ENCODE measurements at regions not wholly inside any gene's neighbourhood (a gene's known extent, or its start where the extent isn't known, plus 50 kb on each side); places are given as distances from the start of the nearest gene placed in this dataset.

DNA sequence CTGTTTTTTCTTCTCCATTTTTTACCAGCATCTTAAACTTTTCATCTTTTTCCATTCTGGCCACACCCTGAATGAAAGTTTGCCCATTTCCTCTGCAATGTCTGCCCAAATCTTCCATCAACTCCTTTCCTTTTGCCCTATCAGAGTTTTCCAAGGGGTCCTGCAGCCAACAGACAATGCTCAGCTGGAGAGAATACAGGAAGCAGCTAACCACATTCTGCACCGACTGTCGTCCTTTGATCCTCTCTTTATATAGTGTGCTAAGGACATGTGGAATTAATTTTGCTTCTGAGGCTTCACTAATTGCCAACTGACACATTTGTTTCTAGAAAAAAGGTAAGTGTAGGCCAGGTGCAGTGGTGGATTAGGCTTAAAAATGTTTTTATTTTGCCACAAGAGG, 50.5 kb upstream of the DLX2 start:
- no peaks in the 10 kb centered on the region for H3K4me1 ChIP-seq (ENCODE audit: control insufficient read depth, low read depth, low read length)
- H3K9ac ChIP-seq (ENCODE audit: low read length): no peak overlapping the region
- no peaks in the 10 kb centered on the region for H3K27me3 ChIP-seq (ENCODE audit: control insufficient read depth, insufficient read depth, low read length)
- no peaks in the 10 kb centered on the region for H3K36me3 ChIP-seq (ENCODE audit: control insufficient read depth, low read depth, low read length)
- H3K9me3 ChIP-seq (ENCODE audit: control insufficient read depth, low read depth, low read length): no peaks in the 10 kb centered on the region
- H3K27ac ChIP-seq (ENCODE audit: low read length): no peak overlapping the region
- H3K4me3 ChIP-seq (ENCODE audit: low read length): no peak overlapping the region

GRCh38 chr2:172153757-172154156, 51.1 kb upstream of the DLX2 start:
- H3K36me3 ChIP-seq (ENCODE audit: control insufficient read depth, low read depth, low read length): no peaks in the 10 kb centered on the region
- H3K27ac ChIP-seq (ENCODE audit: low read length): no peak overlapping the region
- no peaks in the 10 kb centered on the region for H3K9me3 ChIP-seq (ENCODE audit: control insufficient read depth, low read depth, low read length)
- no peak overlapping the region for H3K9ac ChIP-seq (ENCODE audit: low read length)
- no peak overlapping the region for H3K4me3 ChIP-seq (ENCODE audit: low read length)
- no peaks in the 10 kb centered on the region for H3K4me1 ChIP-seq (ENCODE audit: control insufficient read depth, low read depth, low read length)
- no peaks in the 10 kb centered on the region for H3K27me3 ChIP-seq (ENCODE audit: control insufficient read depth, insufficient read depth, low read length)

DNA sequence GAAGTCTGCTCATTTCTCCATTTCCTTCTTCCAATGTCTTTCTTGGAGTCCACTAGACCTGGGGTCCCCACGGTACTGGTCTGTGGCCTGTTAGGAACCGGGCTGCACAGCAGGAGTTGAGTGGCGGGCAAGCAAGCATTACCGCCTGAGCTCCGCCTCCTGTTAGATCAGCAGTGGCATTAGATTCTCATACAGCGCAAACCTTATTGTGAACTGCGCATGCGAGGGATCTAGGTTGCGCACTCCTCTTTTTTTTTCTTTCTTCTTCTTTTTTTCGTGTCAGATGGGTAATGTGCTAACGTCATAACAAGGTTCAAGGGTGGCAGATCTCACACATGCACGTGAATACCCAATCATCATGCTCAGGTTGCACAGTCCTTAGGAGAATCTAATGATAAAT, 53.1 kb upstream of the DLX2 start:
- Histone ChIP-seq H3K36me3 (ENCODE audit: control insufficient read depth, low read depth, low read length) (no peaks in the 10 kb centered on the region), H3K27ac (ENCODE audit: low read length) (no peak overlapping the region), H3K9me3 (ENCODE audit: control insufficient read depth, low read depth, low read length) (no peaks in the 10 kb centered on the region), H3K27me3 (ENCODE audit: control insufficient read depth, insufficient read depth, low read length) (no peaks in the 10 kb centered on the region), H3K9ac (ENCODE audit: low read length) (no peak overlapping the region), H3K4me3 (ENCODE audit: low read length) (no peak overlapping the region), H3K4me1 (ENCODE audit: control insufficient read depth, low read depth, low read length) (no peaks in the 10 kb centered on the region)

GRCh38 chr2:172160839-172161238, 58.1 kb upstream of the DLX2 start:
- H3K4me1 ChIP-seq (ENCODE audit: control insufficient read depth, low read depth, low read length): no peaks in the 10 kb centered on the region
- no peak overlapping the region for H3K27ac ChIP-seq (ENCODE audit: low read length)
- no peak overlapping the region for H3K4me3 ChIP-seq (ENCODE audit: low read length)
- H3K36me3 ChIP-seq (ENCODE audit: control insufficient read depth, low read depth, low read length): no peaks in the 10 kb centered on the region
- H3K27me3 ChIP-seq (ENCODE audit: control insufficient read depth, insufficient read depth, low read length): no peaks in the 10 kb centered on the region
- no peak overlapping the region for H3K9ac ChIP-seq (ENCODE audit: low read length)
- H3K9me3 ChIP-seq (ENCODE audit: control insufficient read depth, low read depth, low read length): no peaks in the 10 kb centered on the region

DNA sequence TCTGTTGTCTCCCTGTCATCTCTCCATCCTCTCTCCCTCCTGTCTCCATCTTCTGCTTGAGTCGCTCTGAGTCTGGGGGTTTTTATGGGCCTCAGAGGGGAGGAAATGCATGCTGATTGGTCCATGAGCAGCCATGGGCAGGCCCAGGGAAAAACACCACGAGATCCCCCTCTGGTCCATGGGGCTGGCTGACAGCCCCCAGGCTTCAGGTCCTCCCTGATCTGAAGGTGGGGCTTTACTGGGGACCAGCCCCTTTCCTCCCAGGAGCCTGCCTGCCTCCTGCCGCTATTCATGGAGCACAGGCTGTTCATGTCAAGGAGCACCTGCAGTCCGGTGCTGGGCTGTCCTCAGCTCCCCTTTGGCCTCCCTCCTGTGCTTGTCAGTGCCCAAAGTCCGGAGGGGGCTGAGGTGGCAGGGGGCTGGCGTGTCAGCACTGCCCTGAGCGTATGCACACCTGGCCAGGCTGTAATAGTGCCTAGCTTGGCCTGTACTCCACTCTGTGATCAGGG, 59.6 kb upstream of the DLX2 start:
- no peaks in the 10 kb centered on the region for H3K27me3 ChIP-seq (ENCODE audit: control insufficient read depth, insufficient read depth, low read length)
- H3K9ac ChIP-seq (ENCODE audit: low read length): no peak overlapping the region
- H3K9me3 ChIP-seq (ENCODE audit: control insufficient read depth, low read depth, low read length): no peaks in the 10 kb centered on the region
- H3K4me1 ChIP-seq (ENCODE audit: control insufficient read depth, low read depth, low read length): no peaks in the 10 kb centered on the region
- no peak overlapping the region for H3K27ac ChIP-seq (ENCODE audit: low read length)
- H3K36me3 ChIP-seq (ENCODE audit: control insufficient read depth, low read depth, low read length): no peaks in the 10 kb centered on the region
- H3K4me3 ChIP-seq (ENCODE audit: low read length): no peak overlapping the region

- H3K27ac ChIP-seq (ENCODE audit: low read length): no peak overlapping the region
- no peaks in the 10 kb centered on the region for H3K27me3 ChIP-seq (ENCODE audit: control insufficient read depth, insufficient read depth, low read length)
- no peak overlapping the region for H3K4me3 ChIP-seq (ENCODE audit: low read length)
- H3K4me1 ChIP-seq (ENCODE audit: control insufficient read depth, low read depth, low read length): no peaks in the 10 kb centered on the region
- H3K9me3 ChIP-seq (ENCODE audit: control insufficient read depth, low read depth, low read length): no peaks in the 10 kb centered on the region
- no peak overlapping the region for H3K9ac ChIP-seq (ENCODE audit: low read length)
- no peaks in the 10 kb centered on the region for H3K36me3 ChIP-seq (ENCODE audit: control insufficient read depth, low read depth, low read length)
These were observed 60.1 kb upstream of the DLX2 start for GRCh38 chr2:172162739-172163336.

DNA sequence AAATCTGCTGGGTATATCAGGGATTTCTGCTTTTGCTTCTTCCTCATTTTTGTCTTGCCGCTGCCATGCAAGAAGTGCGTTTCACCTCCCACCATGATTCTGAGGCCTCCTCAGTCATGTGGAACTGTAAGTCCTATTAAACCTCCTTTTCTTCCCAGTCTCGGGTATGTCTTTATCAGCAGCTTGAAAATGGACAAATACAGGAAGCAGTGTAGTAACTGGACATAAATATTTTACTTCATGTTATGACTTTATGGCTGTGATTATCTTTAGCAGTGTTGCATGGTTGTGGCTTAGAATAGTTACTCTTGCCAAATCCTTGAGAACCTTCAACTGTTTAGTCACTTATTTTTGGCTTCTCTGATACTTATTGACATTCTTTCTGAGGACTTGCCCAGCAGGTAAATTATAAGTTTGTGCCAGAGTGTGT, 66.2 kb upstream of the DLX2 start:
- Histone ChIP-seq H3K4me1 (ENCODE audit: control insufficient read depth, low read depth, low read length) (peaks cover 16% of the 10 kb centered on the region), H3K36me3 (ENCODE audit: control insufficient read depth, low read depth, low read length) (no peaks in the 10 kb centered on the region), H3K9me3 (ENCODE audit: control insufficient read depth, low read depth, low read length) (no peaks in the 10 kb centered on the region), H3K27ac (ENCODE audit: low read length) (no peak overlapping the region), H3K4me3 (ENCODE audit: low read length) (no peak overlapping the region), H3K9ac (ENCODE audit: low read length) (no peak overlapping the region), H3K27me3 (ENCODE audit: control insufficient read depth, insufficient read depth, low read length) (peaks cover 17% of the 10 kb centered on the region)

GRCh38 chr2:172169611-172170010, 66.9 kb upstream of the DLX2 start:
- Histone ChIP-seq H3K27ac (ENCODE audit: low read length) (no peak overlapping the region), H3K4me3 (ENCODE audit: low read length) (no peak overlapping the region), H3K36me3 (ENCODE audit: control insufficient read depth, low read depth, low read length) (no peaks in the 10 kb centered on the region), H3K4me1 (ENCODE audit: control insufficient read depth, low read depth, low read length) (peaks cover 16% of the 10 kb centered on the region), H3K27me3 (ENCODE audit: control insufficient read depth, insufficient read depth, low read length) (peaks cover 17% of the 10 kb centered on the region), H3K9ac (ENCODE audit: low read length) (no peak overlapping the region), H3K9me3 (ENCODE audit: control insufficient read depth, low read depth, low read length) (no peaks in the 10 kb centered on the region)

GRCh38 chr2:172172513-172173173, 69.9 kb upstream of the DLX2 start:
- peak overlapping the region; percentile 65 for H3K4me3 ChIP-seq (ENCODE audit: low read length)
- peak overlapping the region; percentile 52 for H3K9ac ChIP-seq (ENCODE audit: low read length)
- H3K27me3 ChIP-seq (ENCODE audit: control insufficient read depth, insufficient read depth, low read length): peaks cover 17% of the 10 kb centered on the region

GRCh38 chr2:172173174-172173706, 70.5 kb upstream of the DLX2 start:
- Histone ChIP-seq H3K27me3 (ENCODE audit: control insufficient read depth, insufficient read depth, low read length) (peaks cover 17% of the 10 kb centered on the region), H3K4me1 (ENCODE audit: control insufficient read depth, low read depth, low read length) (peaks cover 16% of the 10 kb centered on the region), H3K9me3 (ENCODE audit: control insufficient read depth, low read depth, low read length) (no peaks in the 10 kb centered on the region), H3K9ac (ENCODE audit: low read length) (no peak overlapping the region), H3K36me3 (ENCODE audit: control insufficient read depth, low read depth, low read length) (no peaks in the 10 kb centered on the region), H3K4me3 (ENCODE audit: low read length) (peak overlapping the region; percentile 65), H3K27ac (ENCODE audit: low read length) (no peak overlapping the region)

More at GRCh38 chr2:172172513-172173173, 69.9 kb upstream of the DLX2 start:
- Histone ChIP-seq H3K9me3 (ENCODE audit: control insufficient read depth, low read depth, low read length) (no peaks in the 10 kb centered on the region), H3K27ac (ENCODE audit: low read length) (no peak overlapping the region), H3K4me1 (ENCODE audit: control insufficient read depth, low read depth, low read length) (peaks cover 16% of the 10 kb centered on the region), H3K36me3 (ENCODE audit: control insufficient read depth, low read depth, low read length) (no peaks in the 10 kb centered on the region)

GRCh38 chr2:172177581-172177980, 74.9 kb upstream of the DLX2 start:
- Histone ChIP-seq H3K9me3 (ENCODE audit: control insufficient read depth, low read depth, low read length) (no peaks in the 10 kb centered on the region), H3K27me3 (ENCODE audit: control insufficient read depth, insufficient read depth, low read length) (peaks cover 23% of the 10 kb centered on the region), H3K4me3 (ENCODE audit: low read length) (no peak overlapping the region), H3K9ac (ENCODE audit: low read length) (no peak overlapping the region), H3K27ac (ENCODE audit: low read length) (no peak overlapping the region), H3K36me3 (ENCODE audit: control insufficient read depth, low read depth, low read length) (no peaks in the 10 kb centered on the region), H3K4me1 (ENCODE audit: control insufficient read depth, low read depth, low read length) (peaks cover 25% of the 10 kb centered on the region)

GRCh38 chr2:172177996-172178395, 75.3 kb upstream of the DLX2 start:
- H3K4me3 ChIP-seq (ENCODE audit: low read length): no peak overlapping the region
- no peaks in the 10 kb centered on the region for H3K9me3 ChIP-seq (ENCODE audit: control insufficient read depth, low read depth, low read length)
- H3K4me1 ChIP-seq (ENCODE audit: control insufficient read depth, low read depth, low read length): peaks cover 24% of the 10 kb centered on the region
- H3K27ac ChIP-seq (ENCODE audit: low read length): no peak overlapping the region
- H3K9ac ChIP-seq (ENCODE audit: low read length): no peak overlapping the region
- no peaks in the 10 kb centered on the region for H3K36me3 ChIP-seq (ENCODE audit: control insufficient read depth, low read depth, low read length)
- peaks cover 27% of the 10 kb centered on the region for H3K27me3 ChIP-seq (ENCODE audit: control insufficient read depth, insufficient read depth, low read length)

All from iPS-18a (cell line).